ENCODE measurements at regions not wholly inside any gene's neighbourhood (a gene's known extent, or its start where the extent isn't known, plus 50 kb on each side); places are given as distances from the start of the nearest gene placed in this dataset.

DNA sequence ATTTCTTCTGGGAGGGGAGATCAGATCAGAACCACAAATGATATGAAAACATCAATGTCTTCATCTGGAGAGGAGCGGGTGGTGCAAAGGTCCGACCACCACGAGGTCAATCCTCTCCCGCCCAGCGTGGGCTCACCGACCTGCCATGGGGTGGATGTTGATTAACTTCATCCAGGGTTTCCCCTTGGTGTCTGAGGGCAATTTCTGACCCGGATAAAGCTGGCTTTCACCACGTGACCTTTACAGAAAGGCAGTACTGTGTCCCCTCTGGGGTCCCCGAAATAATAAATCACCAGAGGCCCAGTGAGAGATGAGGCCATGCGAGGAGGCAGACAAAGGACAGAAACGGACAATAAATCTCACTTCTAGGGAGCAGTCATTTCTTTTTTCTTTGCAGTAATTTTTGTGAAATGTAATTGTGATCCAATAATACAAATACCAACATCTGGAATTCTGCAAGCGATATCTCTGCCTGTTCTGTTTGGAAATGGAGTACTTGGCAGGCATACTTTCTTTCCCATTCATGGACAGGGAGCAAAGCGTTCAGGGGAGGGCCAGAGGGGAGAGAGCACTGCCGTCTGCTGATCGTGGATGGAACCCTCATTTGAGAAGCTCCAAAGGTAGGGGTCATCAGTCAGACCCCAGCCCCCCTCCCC, 55.1 kb upstream of the APCDD1L start:
- no peak overlapping the region; the same call in 1 of the 2 replicates for H4K5ac ChIP-seq (ENCODE audit: low read depth, low read length)
- H3K27ac ChIP-seq (ENCODE audit: insufficient read depth, low read length) = no peak overlapping the region
- peak overlapping the region; percentile 66 for H2AK5ac ChIP-seq (ENCODE audit: low read depth, low read length)
- H3K18ac ChIP-seq (ENCODE audit: low read depth, low read length) = peak overlapping the region; percentile 34; the same call in 1 of the 2 replicates
- no peak overlapping the region for H3K14ac ChIP-seq (replicated peaks; ENCODE audit: low read depth, low read length)
- H4K8ac ChIP-seq (ENCODE audit: low read depth in 2 of 2, low read length in 2 of 2) = peak overlapping the region; percentile 29 to 40; a peak in 2 of 4 replicates
- H4K91ac ChIP-seq (ENCODE audit: insufficient read depth, low read depth, low read length) = peak overlapping the region; percentile 77; the same call in 1 of the 2 replicates
- no peak overlapping the region for H3K23ac ChIP-seq (ENCODE audit: low read depth, low read length)
- peak overlapping the region; percentile 67 for H2BK120ac ChIP-seq (ENCODE audit: low read depth, low read length)
- no peaks in the 10 kb centered on the region; a peak in 1 of 4 replicates for H3K79me1 ChIP-seq (ENCODE audit: low read depth in 1 of 2, low read length in 2 of 2)
- H3K4me2 ChIP-seq (ENCODE audit: low read depth, low read length) = peak overlapping the region; percentile 20; the same call in 1 of the 2 replicates
- in situ Hi-C loops (cut with MboI; ENCODE audit: low sequenced_read_pairs) = no loop called here
- peak overlapping the region; percentile 51 for H3K4ac ChIP-seq (ENCODE audit: low read depth, low read length)
- H2BK5ac ChIP-seq (ENCODE audit: low read depth, low read length, poor library complexity, severe bottlenecking) = no peak overlapping the region
- ATAC-seq (ENCODE audit: low read depth) (peak; percentile 21; the same call in 1 of the 2 replicates), DNase-seq (no peak)
- no peaks in the 10 kb centered on the region for H3K9me3 ChIP-seq (ENCODE audit: control insufficient read depth, insufficient read depth, low read length)
- H3K4me3 ChIP-seq (ENCODE audit: insufficient read depth, low read depth, low read length) = no peak overlapping the region
- H2AK9ac ChIP-seq (replicated peaks; ENCODE audit: low read depth, low read length, poor library complexity) = no peak overlapping the region
- peaks cover 13% of the 10 kb centered on the region for H3K4me1 ChIP-seq (ENCODE audit: control insufficient read depth, insufficient read depth, low read length)
- H2AFZ ChIP-seq (replicated peaks; ENCODE audit: low read length, poor library complexity) = no peak overlapping the region
- no peaks in the 10 kb centered on the region for H3K36me3 ChIP-seq (ENCODE audit: control insufficient read depth, insufficient read depth, low read length)
- intact Hi-C loops (cut with micrococcal nuclease) = loop anchor here (5.0 kb wide), 1 partner anchor 82 kb away; the partner anchor contains the start of gene STX16
- H3K56ac ChIP-seq (ENCODE audit: extremely low read depth, insufficient read depth, low read length) = no peak overlapping the region
- H4K20me1 ChIP-seq (ENCODE audit: insufficient read depth, low read length) = no peaks in the 10 kb centered on the region
- TF ChIP-seq SMC3 (IDR thresholded peaks at IDR 0.05; ENCODE audit: low read depth, low read length) (no peak), POLR2A (IDR thresholded peaks at IDR 0.05; ENCODE audit: low read depth, low read length) (no peak), CHD1 (IDR thresholded peaks at IDR 0.05; ENCODE audit: low read depth, low read length) (no peak), MXI1 (IDR thresholded peaks at IDR 0.05; ENCODE audit: borderline replicate concordance, low read depth, low read length) (no peak), RAD21 (IDR thresholded peaks at IDR 0.05; ENCODE audit: low read length) (no peak), NFE2L2 (IDR thresholded peaks at IDR 0.05; ENCODE audit: low read depth, low read length) (no peak), BHLHE40 (IDR thresholded peaks at IDR 0.05; ENCODE audit: low read depth, low read length) (no peak), RFX5 (IDR thresholded peaks at IDR 0.05; ENCODE audit: low read depth, low read length) (no peak), CEBPB (IDR thresholded peaks at IDR 0.05; ENCODE audit: low read depth, low read length) (no peak), RCOR1 (IDR thresholded peaks at IDR 0.05; ENCODE audit: insufficient replicate concordance, low read length) (no peak)
- 70% methylated on average over 2 of the region's 15 CpGs; no CpG with 5 or more reads in 1 of the 2 experiments for WGBS, 2 experiments (ENCODE audit: extremely low coverage in 2 of 2, insufficient read length in 1 of 2)
- 0 out of 2 replicates have a peak, but pooled peaks cover 7% of the 10 kb centered on the region for H3K9me1 ChIP-seq (ENCODE audit: insufficient read depth, low read length)
- POLR2A ChIA-PET (ENCODE audit: unreplicated experiment) = interaction anchor here (1.0 kb wide), 1 partner anchor 15 kb away, joined by 4 read pairs; no protein-coding TSS in a partner anchor
- dilution Hi-C loops (cut with HindIII; ENCODE audit: low sequenced_read_pairs, unreplicated experiment) = no loop called here
- H2BK20ac ChIP-seq (ENCODE audit: low read depth, low read length) = peak overlapping the region; percentile 42
- CTCF ChIA-PET = no interaction called here
- no TSS peak for BruUV-seq (replicated peaks)
- peak overlapping the region; percentile 69; the same call in 1 of the 3 replicates for H2BK15ac ChIP-seq (ENCODE audit: low read depth, low read length)
- no peak overlapping the region for H3K9ac ChIP-seq (ENCODE audit: low read depth, low read length)
- no peaks in the 10 kb centered on the region for H3K27me3 ChIP-seq (ENCODE audit: control insufficient read depth, insufficient read depth, low read length)

Data from IMR-90 (cell line).